ENCODE measurements at regions not wholly inside any gene's neighbourhood (a gene's known extent, or its start where the extent isn't known, plus 50 kb on each side); places are given as distances from the start of the nearest gene placed in this dataset.

DNA sequence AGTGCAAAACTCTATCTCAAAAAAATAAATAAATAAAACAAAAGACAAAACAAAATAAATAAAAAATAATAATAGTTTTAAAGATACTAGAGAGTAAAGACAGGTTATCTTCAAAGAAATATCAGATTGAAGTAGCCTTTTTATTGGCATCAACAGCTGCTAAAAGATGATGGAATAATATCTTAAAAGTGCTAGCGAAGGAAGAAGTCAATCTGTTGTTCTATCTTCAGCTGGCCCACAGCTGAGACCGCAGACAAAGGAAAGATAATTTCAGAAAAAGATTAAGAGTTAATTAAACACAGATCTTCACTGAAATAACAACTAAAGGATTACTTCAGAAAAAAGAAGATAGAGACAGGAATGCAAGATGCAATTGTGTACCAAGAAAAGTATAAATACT, 130.2 kb upstream of the PKDCC start:
- no peak for TF ChIP-seq CTCF (IDR thresholded peaks at IDR 0.05)
- Histone ChIP-seq H3K4me1 (ENCODE audit: control insufficient read depth in 1 of 2, insufficient read depth in 1 of 2, low read depth in 1 of 2, low read length in 1 of 2) (no peaks in the 10 kb centered on the region), H3K4me3 (ENCODE audit: low read depth in 1 of 2, low read length in 1 of 2) (no peak overlapping the region), H3K27ac (no peak overlapping the region), H3K9me3 (no peaks in the 10 kb centered on the region), H3K27me3 (no peaks in the 10 kb centered on the region), H3K36me3 (no peaks in the 10 kb centered on the region)

GRCh38 chr2:41919135-41919534, 128.7 kb upstream of the PKDCC start:
- Histone ChIP-seq H3K4me3 (ENCODE audit: low read depth in 1 of 2, low read length in 1 of 2) (no peak overlapping the region), H3K4me1 (ENCODE audit: control insufficient read depth in 1 of 2, insufficient read depth in 1 of 2, low read depth in 1 of 2, low read length in 1 of 2) (no peaks in the 10 kb centered on the region), H3K9me3 (no peaks in the 10 kb centered on the region), H3K36me3 (no peaks in the 10 kb centered on the region), H3K27me3 (no peaks in the 10 kb centered on the region), H3K27ac (no peak overlapping the region)
- no peak for TF ChIP-seq CTCF (IDR thresholded peaks at IDR 0.05)

DNA sequence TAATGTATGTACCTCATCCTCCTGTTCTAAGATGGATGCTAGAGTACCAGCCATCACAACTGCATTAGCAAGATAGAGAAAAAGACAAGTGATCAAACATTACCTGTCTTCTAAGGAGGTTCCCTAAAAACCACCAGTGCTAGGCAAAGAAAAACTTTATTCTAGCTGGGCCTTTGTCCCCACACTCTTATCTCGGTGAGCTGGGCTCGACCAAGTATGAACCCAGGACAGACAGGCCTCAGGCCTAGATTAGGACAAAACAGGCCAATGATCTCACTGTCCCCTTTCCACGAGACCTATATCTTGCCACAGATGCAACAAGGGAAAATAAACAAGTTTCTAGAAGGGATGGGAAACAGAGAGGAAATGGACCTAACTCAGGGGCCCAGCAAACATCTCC, 127.6 kb upstream of the PKDCC start:
- Histone ChIP-seq H3K4me1 (ENCODE audit: control insufficient read depth in 1 of 2, insufficient read depth in 1 of 2, low read depth in 1 of 2, low read length in 1 of 2) (no peaks in the 10 kb centered on the region), H3K27me3 (no peaks in the 10 kb centered on the region), H3K4me3 (ENCODE audit: low read depth in 1 of 2, low read length in 1 of 2) (no peak overlapping the region), H3K27ac (no peak overlapping the region), H3K9me3 (no peaks in the 10 kb centered on the region), H3K36me3 (no peaks in the 10 kb centered on the region)
- no peak for TF ChIP-seq CTCF (IDR thresholded peaks at IDR 0.05)

- TF ChIP-seq CTCF (IDR thresholded peaks at IDR 0.05), result no peak
- H3K27ac ChIP-seq, result no peak overlapping the region
- H3K4me3 ChIP-seq (ENCODE audit: low read depth in 1 of 2, low read length in 1 of 2), result no peak overlapping the region
Observed at GRCh38 chr2:41920812-41921211, 127.0 kb upstream of the PKDCC start.

DNA sequence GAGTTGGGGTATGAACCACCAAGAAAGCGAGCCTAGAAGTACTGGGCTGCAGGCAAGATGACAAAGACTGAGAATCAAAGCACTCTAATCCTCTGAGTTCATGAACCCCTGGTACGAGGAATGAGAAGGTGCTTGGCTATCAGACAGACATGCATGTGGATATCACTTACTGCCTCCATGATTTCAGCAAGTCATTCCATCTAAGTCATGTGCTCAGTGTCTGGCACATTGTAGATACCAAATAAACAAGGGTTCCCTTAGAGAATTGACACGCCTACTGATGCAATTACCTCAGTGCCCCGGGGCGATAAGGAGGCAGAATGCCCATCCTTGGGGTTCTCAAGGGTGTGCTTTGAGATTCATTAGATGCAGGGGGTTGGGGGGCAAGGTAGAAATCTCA, 125.6 kb upstream of the PKDCC start:
- Histone ChIP-seq H3K4me1 (ENCODE audit: control insufficient read depth in 1 of 2, insufficient read depth in 1 of 2, low read depth in 1 of 2, low read length in 1 of 2) (no peaks in the 10 kb centered on the region), H3K27ac (no peak overlapping the region), H3K9me3 (no peaks in the 10 kb centered on the region), H3K27me3 (no peaks in the 10 kb centered on the region), H3K4me3 (ENCODE audit: low read depth in 1 of 2, low read length in 1 of 2) (no peak overlapping the region), H3K36me3 (no peaks in the 10 kb centered on the region)
- TF ChIP-seq CTCF (IDR thresholded peaks at IDR 0.05), result no peak

More at GRCh38 chr2:41920812-41921211, 127.0 kb upstream of the PKDCC start:
- Histone ChIP-seq H3K27me3 (no peaks in the 10 kb centered on the region), H3K4me1 (ENCODE audit: control insufficient read depth in 1 of 2, insufficient read depth in 1 of 2, low read depth in 1 of 2, low read length in 1 of 2) (no peaks in the 10 kb centered on the region), H3K9me3 (no peaks in the 10 kb centered on the region), H3K36me3 (no peaks in the 10 kb centered on the region)
